Adipocyte (in vitro differentiated cells): ENCODE measurements at regions not wholly inside any gene's neighbourhood (a gene's known extent, or its start where the extent isn't known, plus 50 kb on each side); places are given as distances from the start of the nearest gene placed in this dataset.

Experiments used
- DNase-seq: peaks from one replicate; pipeline ENCODE4 v3.0.0-alpha.2; 2015; ENCODE audit warnings: low read depth
- H3K27me3 ChIP-seq: replicated peaks from 2 replicates; pipeline ENCODE4 v1.7.0; 2013; ENCODE audit warnings: mild to moderate bottlenecking, low read length, moderate library complexity; ENCODE audit not compliant: control insufficient read depth, insufficient read depth
- H3K36me3 ChIP-seq: 2 replicates; pipeline ENCODE4 v1.7.0; 2013; ENCODE audit warnings: low read length, mild to moderate bottlenecking, moderate library complexity; ENCODE audit not compliant: control insufficient read depth, insufficient read depth, severe bottlenecking
- H3K4me1 ChIP-seq: 2 replicates; pipeline ENCODE4 v1.7.0; 2013; ENCODE audit warnings: mild to moderate bottlenecking, low read length, moderate library complexity; ENCODE audit not compliant: control insufficient read depth, insufficient read depth
- H3K4me3 ChIP-seq: 2 replicates; pipeline ENCODE4 v1.7.0; 2013; ENCODE audit warnings: mild to moderate bottlenecking, low read length, moderate library complexity
- H3K9ac ChIP-seq: 2 replicates; pipeline ENCODE4 v1.7.0; 2013; ENCODE audit warnings: mild to moderate bottlenecking, low read length, moderate library complexity
- H3K9me3 ChIP-seq: 2 replicates; pipeline ENCODE4 v1.7.0; 2013; ENCODE audit warnings: mild to moderate bottlenecking, low read length, moderate library complexity; ENCODE audit not compliant: control insufficient read depth

GRCh38 chr21:27833298-27833697 is 866.4 kb upstream of the ADAMTS5 start:
- H3K4me3 ChIP-seq = no peak overlapping the region
- H3K9me3 ChIP-seq = peaks cover 8% of the 10 kb centered on the region
- DNase-seq = no peak
- no peaks in the 10 kb centered on the region for H3K36me3 ChIP-seq
- H3K27me3 ChIP-seq = no peaks in the 10 kb centered on the region
- H3K9ac ChIP-seq = no peak overlapping the region
- peaks cover 22% of the 10 kb centered on the region for H3K4me1 ChIP-seq

GRCh38 chr21:27831816-27832569 is 865.1 kb upstream of the ADAMTS5 start:
- Histone ChIP-seq H3K36me3 (no peaks in the 10 kb centered on the region), H3K4me1 (peaks cover 14% of the 10 kb centered on the region), H3K27me3 (no peaks in the 10 kb centered on the region), H3K9me3 (peaks cover 8% of the 10 kb centered on the region), H3K9ac (no peak overlapping the region), H3K4me3 (peak overlapping the region; percentile 43)
- peak; percentile 73 for DNase-seq

- Histone ChIP-seq H3K4me1 (peaks cover 14% of the 10 kb centered on the region), H3K9ac (no peak overlapping the region), H3K27me3 (no peaks in the 10 kb centered on the region), H3K9me3 (peaks cover 8% of the 10 kb centered on the region), H3K4me3 (no peak overlapping the region), H3K36me3 (no peaks in the 10 kb centered on the region)
- peak; percentile 29 for DNase-seq
Measured at GRCh38 chr21:27831177-27831576, 864.3 kb upstream of the ADAMTS5 start.

- Histone ChIP-seq H3K4me1 (peaks cover 14% of the 10 kb centered on the region), H3K9me3 (no peaks in the 10 kb centered on the region), H3K4me3 (no peak overlapping the region), H3K27me3 (no peaks in the 10 kb centered on the region), H3K9ac (no peak overlapping the region), H3K36me3 (no peaks in the 10 kb centered on the region)
- DNase-seq = no peak
Measured at GRCh38 chr21:27827972-27828371, 861.1 kb upstream of the ADAMTS5 start.

- Histone ChIP-seq H3K9ac (no peak overlapping the region), H3K4me1 (no peaks in the 10 kb centered on the region), H3K9me3 (no peaks in the 10 kb centered on the region), H3K27me3 (no peaks in the 10 kb centered on the region), H3K36me3 (no peaks in the 10 kb centered on the region), H3K4me3 (no peak overlapping the region)
- DNase-seq = no peak
Measured at GRCh38 chr21:27825035-27825434, 858.1 kb upstream of the ADAMTS5 start.

GRCh38 chr21:27823652-27824201 is 856.8 kb upstream of the ADAMTS5 start:
- DNase-seq = no peak
- no peaks in the 10 kb centered on the region for H3K27me3 ChIP-seq
- H3K36me3 ChIP-seq = no peaks in the 10 kb centered on the region
- H3K4me1 ChIP-seq = peaks cover 4% of the 10 kb centered on the region
- H3K4me3 ChIP-seq = no peak overlapping the region
- no peaks in the 10 kb centered on the region for H3K9me3 ChIP-seq
- no peak overlapping the region for H3K9ac ChIP-seq

GRCh38 chr21:27820342-27820741 is 853.5 kb upstream of the ADAMTS5 start:
- Histone ChIP-seq H3K4me3 (no peak overlapping the region), H3K27me3 (no peaks in the 10 kb centered on the region), H3K36me3 (no peaks in the 10 kb centered on the region), H3K9ac (no peak overlapping the region), H3K4me1 (peaks cover 7% of the 10 kb centered on the region), H3K9me3 (no peaks in the 10 kb centered on the region)
- no peak for DNase-seq

GRCh38 chr21:27819299-27819698 is 852.4 kb upstream of the ADAMTS5 start:
- H3K4me3 ChIP-seq = no peak overlapping the region
- no peaks in the 10 kb centered on the region for H3K27me3 ChIP-seq
- no peaks in the 10 kb centered on the region for H3K36me3 ChIP-seq
- H3K9me3 ChIP-seq = no peaks in the 10 kb centered on the region
- peaks cover 7% of the 10 kb centered on the region for H3K4me1 ChIP-seq
- DNase-seq = no peak
- H3K9ac ChIP-seq = no peak overlapping the region

GRCh38 chr21:27818847-27819246 is 852.0 kb upstream of the ADAMTS5 start:
- DNase-seq = peak; percentile 62
- Histone ChIP-seq H3K9me3 (no peaks in the 10 kb centered on the region), H3K9ac (no peak overlapping the region), H3K4me3 (no peak overlapping the region), H3K36me3 (no peaks in the 10 kb centered on the region), H3K27me3 (no peaks in the 10 kb centered on the region), H3K4me1 (peaks cover 7% of the 10 kb centered on the region)

- H3K4me3 ChIP-seq = no peak overlapping the region
- no peaks in the 10 kb centered on the region for H3K27me3 ChIP-seq
- H3K4me1 ChIP-seq = peaks cover 7% of the 10 kb centered on the region
- peak; percentile 30 for DNase-seq
- no peak overlapping the region for H3K9ac ChIP-seq
- no peaks in the 10 kb centered on the region for H3K9me3 ChIP-seq
- H3K36me3 ChIP-seq = no peaks in the 10 kb centered on the region
Measured at GRCh38 chr21:27817902-27818623, 851.2 kb upstream of the ADAMTS5 start.

GRCh38 chr21:27817074-27817473 is 850.2 kb upstream of the ADAMTS5 start:
- Histone ChIP-seq H3K4me1 (peaks cover 7% of the 10 kb centered on the region), H3K4me3 (no peak overlapping the region), H3K9ac (no peak overlapping the region), H3K9me3 (no peaks in the 10 kb centered on the region), H3K27me3 (no peaks in the 10 kb centered on the region), H3K36me3 (no peaks in the 10 kb centered on the region)
- DNase-seq = peak; percentile 32
